ENCODE measurements at regions not wholly inside any gene's neighbourhood (a gene's known extent, or its start where the extent isn't known, plus 50 kb on each side); places are given as distances from the start of the nearest gene placed in this dataset.

DNA sequence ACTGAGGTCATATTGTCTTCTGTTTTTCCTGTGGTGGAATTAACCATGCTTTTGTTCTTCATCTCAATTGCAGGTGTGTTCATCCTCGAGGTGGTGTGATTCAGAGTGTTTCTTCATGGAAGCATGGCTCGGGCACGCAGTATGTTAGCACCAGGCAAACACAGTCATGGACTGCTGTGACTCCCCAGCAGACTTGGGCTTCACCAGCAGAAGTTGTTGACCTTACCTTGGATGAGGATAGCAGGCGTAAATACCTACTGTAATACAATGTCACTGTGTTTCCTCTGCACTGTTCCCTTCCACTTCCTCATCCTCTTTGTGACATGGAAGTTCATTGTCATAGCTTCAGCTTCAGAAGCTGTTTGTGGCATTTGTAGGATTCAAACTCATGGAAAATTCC is 158.7 kb downstream of the HAUS1 start:
- DNase-seq (ENCODE audit: extremely low read depth in 1 of 2, low read depth in 1 of 2) = no peak

DNA sequence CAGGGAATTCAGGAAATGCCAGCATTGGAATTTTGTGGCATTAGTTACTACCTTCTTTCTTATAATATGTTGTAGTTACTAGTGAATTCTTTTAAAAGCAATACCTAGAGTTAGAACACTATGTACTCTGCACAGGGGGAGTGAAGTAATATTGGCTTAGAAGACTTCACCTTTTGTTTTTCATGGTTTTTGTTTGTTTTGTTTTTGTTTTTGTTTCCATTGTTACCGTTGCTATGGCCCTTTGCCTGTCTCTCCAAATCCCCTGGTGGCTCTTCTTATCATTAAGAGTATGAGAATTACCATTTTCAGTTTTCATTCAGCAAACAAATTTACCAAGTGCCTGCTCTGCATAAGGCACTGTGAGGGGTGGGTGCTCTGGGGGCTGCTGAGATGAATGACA is 160.1 kb downstream of the HAUS1 start:
- DNase-seq (ENCODE audit: extremely low read depth in 1 of 2, low read depth in 1 of 2) = no peak

DNA sequence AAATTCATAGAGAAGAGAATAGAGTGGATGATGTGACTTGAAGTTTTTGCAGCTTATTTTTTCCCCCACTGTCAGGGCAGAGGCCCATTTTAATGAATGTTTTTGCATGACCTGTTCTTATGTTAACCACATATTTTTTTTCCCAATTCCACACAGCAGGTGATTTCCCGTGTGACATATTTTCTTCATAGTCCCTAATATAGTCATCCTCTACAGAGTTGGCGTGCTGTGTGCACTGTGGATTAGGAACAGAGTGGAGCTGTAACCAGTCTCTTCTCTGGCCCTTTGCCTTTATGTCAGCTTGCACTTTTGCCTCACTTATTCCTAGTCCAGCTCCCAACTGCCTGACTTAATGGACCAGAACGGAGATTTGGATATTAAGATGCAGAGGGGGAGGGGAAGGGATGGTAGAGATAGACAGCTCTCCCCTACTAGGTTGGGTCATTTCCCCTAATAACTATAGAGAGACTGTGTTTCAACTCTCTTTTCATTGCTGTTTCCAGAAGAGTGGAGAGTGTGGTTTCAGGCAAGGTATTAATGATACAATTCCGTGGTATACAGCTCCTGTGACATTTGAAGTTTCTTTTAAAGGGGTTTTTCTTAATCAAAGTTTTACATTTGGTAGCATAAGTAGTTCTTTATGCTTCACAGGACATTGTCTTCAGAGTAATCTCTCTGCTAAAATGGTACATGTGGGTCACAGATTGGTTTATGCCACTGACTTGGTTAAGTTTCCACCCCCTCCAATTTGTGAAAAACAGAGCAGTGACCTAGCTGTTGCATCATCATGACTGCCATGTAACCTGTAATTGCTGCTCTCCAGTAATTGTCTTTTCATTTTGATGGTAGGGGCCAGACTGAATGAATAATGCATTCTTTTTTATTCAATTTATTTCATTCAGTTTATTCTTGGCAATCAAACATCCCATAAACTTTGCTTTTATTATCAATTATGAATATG is 161.3 kb downstream of the HAUS1 start:
- no peak for DNase-seq (ENCODE audit: extremely low read depth in 1 of 2, low read depth in 1 of 2)

DNA sequence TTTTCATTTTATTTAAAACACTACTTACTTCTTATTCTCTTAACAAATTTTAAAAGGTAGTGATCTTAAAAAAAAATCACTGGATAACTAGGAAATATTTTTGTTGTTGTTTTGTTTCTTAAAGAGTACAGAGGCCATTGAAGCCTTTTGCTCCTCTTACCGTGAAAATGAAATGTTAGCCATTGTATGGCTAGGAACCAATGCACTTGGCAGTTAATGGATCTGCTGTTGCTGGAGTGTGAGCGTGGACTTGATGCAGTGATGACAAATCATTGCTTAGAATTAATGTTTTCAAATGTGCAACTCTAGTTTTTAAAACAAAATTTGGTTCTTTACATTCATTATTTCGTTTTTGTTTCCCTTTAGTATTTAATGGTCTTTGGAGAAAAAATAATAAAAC is 162.3 kb downstream of the HAUS1 start:
- no peak for DNase-seq (ENCODE audit: extremely low read depth in 1 of 2, low read depth in 1 of 2)

DNA sequence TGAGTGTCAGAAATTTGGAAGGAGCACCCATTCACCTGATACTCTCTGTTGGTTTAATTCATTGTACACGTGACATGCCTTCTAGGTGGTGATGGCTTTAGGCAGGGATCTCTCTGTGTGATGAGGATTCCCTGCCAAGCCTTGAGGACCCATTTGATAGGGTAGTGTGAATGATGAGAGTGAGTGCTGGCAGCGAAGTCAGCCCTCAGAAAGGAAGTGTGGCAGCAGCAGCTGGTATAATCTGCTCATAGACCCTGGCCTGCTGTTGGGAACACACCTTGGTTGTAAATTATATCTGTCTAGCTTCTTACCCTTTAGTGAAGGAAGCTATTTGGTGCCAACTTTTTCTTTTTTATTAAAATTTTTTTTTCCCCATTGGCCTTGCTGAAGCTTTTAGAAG is 164.5 kb downstream of the HAUS1 start:
- no peak for DNase-seq (ENCODE audit: extremely low read depth in 1 of 2, low read depth in 1 of 2)

DNA sequence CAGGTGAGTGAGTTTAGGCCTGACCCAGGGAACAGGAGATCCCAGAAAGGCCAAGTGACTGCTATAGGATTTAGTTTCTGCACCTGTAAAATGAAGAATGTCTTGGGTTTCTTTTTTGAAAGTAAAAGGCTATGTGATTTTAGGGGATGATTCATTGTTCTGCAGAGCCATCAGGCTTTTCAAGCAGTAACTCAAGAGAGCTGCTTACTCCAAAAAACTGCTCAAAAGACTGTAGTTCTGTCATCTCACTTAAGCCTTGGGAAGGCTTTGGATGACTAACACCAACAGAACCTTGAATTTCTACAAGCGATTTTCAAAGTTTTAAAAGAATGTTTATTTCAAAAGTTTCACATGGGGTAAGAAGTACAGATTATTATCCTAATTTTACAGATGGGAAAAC is 165.1 kb downstream of the HAUS1 start:
- no peak for DNase-seq (ENCODE audit: extremely low read depth in 1 of 2, low read depth in 1 of 2)

DNA sequence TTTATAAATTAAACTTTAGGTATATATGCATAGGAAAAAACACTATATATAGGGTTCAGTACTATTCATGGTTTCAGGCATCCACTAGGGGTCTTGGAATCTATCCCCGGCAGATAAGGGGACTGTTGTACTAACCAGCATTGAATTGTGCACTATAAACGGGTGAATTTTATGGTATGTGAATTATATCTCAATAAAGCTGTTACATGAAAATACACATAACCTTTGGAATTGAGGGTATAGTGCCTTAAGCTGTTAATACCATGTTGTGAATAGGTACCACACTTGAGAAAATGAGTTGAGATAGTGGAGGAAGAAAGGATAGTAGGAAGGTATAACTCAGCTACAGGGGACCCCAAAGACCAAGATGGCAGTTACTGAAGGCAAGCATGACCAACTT is 167.3 kb downstream of the HAUS1 start:
- no peak for DNase-seq (ENCODE audit: extremely low read depth in 1 of 2, low read depth in 1 of 2)

DNA sequence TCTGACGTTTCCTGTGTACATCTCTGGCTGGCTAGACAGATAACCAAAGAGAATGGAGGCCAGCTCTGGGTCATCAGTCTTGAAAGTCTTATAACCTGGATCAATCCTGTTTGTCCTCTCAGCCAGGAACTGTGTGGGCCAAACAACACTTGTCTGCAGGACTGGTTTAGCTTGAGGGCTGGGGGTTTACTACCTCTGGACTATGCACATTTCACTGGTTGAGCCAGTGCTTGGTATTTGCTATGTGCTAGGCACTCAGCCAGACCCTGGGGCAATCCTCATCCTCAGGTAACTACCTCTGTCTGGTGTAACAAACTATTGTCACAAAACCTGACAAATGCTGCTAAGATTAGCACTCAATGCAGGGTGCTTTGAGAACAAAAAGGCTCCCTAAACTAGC is 169.7 kb downstream of the HAUS1 start:
- no peak for DNase-seq (ENCODE audit: extremely low read depth in 1 of 2, low read depth in 1 of 2)

DNA sequence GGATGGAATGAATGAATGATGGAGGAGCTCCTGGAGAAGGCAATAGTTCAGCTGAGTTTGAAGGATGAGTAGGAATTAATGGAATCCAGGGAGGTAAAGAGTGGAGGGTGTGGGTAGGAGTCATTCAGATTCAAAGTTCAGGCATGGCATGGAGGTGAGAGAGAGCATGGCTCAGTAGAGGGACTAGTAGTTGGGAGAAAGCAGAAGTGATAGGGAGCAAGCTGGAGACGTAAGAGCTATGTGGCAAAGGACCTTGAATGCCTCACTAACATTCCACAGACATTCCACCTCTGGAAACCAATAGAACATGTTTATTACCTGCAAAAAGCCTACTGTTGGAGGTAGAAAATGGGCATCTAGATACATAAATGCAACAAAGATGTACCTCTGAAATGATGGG is 170.1 kb downstream of the HAUS1 start:
- DNase-seq (ENCODE audit: extremely low read depth in 1 of 2, low read depth in 1 of 2) = no peak

DNA sequence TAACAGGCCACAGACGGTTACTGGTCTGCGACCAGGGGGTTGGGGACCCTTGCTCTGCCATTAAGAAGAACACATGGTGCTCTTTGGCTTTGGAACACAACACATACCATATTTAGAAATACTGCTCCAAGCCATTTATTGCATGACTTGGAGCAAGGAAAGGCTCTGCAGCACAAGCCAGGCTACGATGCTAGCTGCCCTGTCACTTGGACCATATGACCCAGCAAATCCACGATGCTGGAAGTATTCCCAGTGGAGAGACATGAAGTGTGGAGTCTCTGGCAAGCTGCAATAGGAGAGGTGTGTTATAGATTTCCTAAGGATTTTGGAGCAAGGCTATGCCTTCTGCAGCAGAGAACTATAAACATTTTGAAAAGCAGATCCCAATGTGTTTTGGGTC is 171.2 kb downstream of the HAUS1 start:
- DNase-seq (ENCODE audit: extremely low read depth in 1 of 2, low read depth in 1 of 2) = no peak

DNA sequence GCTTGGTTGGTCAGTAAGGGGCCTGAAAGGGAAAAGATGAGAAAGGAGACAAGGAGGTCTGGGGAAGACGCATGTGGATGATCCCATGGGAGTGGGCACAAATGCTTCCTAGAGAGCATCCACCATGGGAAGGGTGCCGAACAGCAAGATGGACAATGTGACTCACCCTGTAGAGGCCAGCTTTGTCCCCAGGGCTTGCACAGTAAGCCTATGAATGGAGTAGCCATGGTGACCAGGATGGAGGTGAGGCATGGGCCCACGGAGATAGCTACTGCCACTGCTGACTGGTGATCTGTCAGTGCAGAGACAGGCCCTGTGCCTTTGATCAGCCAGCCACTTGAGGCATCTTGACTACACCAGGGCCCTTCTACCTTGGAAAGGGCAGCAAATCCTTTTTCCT is 172.6 kb downstream of the HAUS1 start:
- no peak for DNase-seq (ENCODE audit: extremely low read depth in 1 of 2, low read depth in 1 of 2)

DNA sequence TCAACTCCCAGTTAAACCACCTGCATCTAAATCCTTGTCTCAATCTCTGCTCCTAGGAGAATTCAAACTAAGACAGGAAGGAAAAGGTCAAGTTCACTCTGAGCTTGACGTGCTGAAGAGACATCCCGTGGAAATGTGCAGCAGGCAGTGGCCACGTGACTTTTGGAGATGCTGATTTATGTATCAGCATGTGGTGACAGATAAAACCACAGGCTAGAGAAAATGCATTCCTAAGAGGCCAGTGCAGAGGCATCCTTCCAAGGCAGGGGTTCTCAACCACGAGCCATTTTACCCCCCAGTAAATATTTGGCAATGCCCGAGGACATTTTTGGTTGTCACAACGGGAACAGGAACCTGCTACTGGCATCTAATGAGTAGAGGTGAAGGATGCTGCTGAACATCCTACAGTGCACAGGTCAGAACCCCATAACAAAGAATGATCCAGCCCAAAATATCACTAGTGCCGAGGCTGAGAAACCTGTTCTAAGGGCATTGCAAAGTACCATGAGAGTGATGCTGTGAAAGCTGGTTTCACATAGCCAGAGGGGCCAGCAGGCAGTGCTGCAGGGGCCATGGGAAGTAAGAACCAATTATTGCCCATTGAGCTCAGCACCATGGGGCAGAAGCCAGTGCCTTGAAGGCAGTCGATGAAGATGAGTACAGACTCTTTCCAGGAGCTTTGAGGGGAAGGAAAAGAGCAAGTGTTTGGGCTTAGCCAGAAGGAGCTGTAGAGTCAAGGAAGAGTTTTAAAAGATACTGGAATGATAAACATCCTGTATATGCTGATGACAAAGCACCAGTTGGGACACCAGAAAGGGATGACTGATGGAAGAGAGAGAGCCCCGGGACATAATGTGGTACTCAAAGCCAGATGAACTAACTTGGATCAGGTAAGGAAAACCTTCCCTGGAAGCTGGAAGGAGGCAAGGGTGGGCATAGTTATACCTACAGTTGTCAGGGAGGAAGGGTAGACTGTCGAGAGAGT is 174.6 kb downstream of the HAUS1 start:
- no peak for DNase-seq (ENCODE audit: extremely low read depth in 1 of 2, low read depth in 1 of 2)

DNA sequence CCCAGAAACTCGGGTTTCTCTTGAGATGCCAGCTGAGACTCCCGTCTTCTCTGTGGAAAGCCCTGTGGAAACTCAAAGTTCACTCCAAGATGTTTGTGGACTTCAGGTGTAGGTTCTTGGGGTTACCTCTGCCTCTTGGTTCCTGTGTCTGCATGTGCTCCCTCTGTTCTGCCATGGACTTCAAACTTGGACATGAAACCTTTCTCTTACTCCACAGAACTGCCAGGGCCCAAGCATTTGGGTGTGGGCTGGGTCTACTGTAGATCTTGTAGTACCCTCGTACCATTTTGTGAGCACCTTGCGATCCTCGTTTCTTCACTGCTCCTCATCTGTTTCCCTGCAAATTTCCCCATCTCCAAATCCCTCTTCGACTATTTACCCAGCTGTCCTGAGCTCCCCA is 175.5 kb downstream of the HAUS1 start:
- no peak for DNase-seq (ENCODE audit: extremely low read depth in 1 of 2, low read depth in 1 of 2)

DNA sequence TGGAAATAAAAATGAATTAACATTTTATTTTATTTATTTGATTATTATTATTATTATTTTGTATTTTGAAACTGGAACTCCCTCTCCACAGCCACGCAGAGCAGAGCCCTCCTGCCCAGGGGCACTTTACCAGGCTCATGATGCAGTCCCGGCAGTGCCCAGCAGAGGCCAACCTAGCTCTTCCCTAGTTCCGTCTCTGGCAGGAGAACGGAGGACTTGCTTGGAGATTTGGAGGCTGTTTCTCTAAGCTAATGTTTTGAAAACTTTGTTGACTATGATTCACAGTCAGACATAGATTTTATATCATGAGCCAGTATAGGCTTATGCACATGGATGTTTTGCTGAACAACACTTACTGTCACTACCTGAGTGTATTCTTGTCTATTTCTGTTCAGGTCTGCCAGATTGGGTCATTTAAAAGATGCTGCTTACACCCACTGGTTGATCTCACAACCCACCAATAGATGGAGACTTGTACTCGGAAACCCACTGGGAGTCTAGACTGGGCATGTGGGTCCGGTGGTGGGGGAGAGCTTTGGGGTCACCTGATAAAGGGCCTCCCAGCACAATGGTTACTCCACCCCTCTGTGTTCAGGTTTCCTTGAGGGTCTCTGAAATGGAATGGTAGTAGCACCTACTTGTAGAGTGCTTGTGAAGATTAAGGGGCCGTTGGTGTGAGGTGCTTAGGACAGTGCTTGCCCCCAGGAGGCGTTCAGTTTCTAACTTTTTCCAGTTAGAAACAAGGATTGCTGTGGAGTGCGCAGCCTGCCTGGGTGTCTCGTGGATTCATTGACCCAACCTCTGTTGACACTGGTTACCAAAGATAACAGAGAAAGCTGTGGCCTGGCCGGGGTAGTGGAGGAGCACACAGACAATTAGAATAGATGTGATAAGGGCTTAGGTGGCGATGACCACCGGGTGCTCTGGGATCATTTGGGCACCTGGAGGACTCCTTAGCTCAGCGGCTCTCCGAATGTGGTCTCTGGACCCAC is 177.3 kb downstream of the HAUS1 start:
- DNase-seq (ENCODE audit: extremely low read depth in 1 of 2, low read depth in 1 of 2) = peak in 1 of 2 donors; percentile 38

DNA sequence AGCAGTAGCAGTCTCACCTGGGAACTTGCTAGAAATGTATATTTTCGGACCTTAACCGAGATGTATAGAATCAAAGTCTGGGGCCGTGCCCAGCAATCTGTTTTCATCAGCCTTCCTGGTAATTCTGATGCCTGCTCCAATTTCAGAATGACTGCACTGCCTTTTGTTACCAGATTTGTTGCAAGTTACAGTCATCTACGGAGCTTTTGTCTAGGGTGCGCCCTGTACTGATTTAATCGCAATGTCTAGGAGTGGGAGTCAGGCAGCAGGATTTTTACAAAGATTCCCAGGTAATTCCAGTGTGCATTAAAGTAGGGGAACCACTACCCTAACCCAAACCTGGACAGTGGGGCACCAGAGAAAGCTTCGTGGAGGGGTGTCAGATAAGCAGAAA is 178.0 kb downstream of the HAUS1 start:
- DNase-seq (ENCODE audit: extremely low read depth in 1 of 2, low read depth in 1 of 2) = no peak

DNA sequence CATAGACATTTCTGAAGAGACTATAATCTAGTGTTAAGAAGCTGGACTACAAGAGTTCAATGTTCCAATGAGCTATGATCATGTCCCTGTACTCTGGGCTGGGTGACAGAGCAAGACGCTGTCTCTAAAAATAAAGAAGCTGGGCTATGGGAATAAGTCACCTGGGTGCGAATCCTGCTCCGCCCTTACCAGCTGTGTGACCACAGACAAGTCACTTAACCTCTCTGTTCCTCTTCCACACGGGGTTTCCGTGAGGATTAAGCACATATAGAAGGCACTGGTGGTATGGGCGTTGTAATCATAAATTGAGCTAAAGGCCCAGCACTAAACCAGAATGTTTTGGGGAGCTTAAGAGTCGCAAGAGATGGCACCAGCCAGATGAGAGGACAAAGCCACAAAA is 178.5 kb downstream of the HAUS1 start:
- DNase-seq (ENCODE audit: extremely low read depth in 1 of 2, low read depth in 1 of 2) = no peak

DNA sequence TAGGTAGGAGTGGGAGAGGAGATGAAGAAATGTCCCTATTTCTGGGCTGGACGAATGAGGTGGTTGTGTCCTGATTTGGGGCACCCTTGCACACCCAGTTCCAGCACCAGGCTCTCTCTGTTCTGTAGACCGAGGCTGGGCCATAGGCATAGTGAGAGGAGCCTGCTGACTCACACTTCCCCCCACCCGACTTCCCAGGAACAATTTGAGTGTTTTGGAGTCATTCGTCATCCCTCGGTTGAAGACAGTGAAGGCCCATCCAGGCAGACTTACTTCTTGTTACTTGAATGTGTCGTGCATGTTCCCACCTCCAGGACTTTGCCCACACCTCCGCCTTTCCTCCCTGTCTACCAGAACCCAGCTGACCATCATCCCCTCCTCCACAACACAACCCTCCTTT is 179.1 kb downstream of the HAUS1 start:
- no peak for DNase-seq (ENCODE audit: extremely low read depth in 1 of 2, low read depth in 1 of 2)

DNA sequence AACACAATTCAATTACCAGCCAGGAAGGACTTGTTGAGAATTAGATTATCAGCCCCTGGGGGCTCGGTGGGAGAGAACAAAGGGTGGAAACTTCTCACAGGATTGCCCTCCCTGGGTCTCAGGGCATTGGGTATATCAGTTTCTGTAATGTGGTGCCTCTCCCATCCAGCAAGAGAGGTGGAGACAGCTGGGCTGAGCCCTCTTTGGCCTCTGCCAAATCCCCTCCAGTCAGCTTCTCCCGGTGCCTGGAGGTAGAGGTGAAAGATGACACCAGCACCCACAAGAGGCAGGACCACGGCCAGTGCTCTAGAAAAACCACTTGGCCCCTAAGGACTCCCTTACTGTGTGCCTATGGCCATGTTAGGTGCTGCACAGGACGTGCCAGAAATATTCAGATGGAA is 179.7 kb downstream of the HAUS1 start:
- DNase-seq (ENCODE audit: extremely low read depth in 1 of 2, low read depth in 1 of 2) = no peak

DNA sequence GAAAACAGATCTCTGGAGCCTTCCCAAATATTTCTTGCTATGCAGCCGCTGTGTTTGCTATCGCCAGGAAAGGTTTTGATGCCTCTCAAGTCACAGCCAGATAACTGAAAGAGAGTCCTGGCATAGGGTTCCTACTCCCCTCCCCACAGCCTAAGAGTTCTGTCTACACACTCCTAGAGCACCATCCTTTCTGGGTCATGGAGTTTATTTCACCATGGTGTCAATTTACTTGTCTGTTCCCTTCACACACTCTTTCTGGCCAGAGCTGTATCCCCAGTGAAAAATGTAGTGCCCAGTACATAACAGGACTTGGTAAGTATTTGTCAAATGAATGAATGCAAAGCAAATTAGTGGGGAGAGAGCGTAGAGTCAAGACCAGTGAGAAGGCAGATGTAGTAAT is 185.3 kb downstream of the HAUS1 start:
- DNase-seq (ENCODE audit: extremely low read depth in 1 of 2, low read depth in 1 of 2) = no peak

DNA sequence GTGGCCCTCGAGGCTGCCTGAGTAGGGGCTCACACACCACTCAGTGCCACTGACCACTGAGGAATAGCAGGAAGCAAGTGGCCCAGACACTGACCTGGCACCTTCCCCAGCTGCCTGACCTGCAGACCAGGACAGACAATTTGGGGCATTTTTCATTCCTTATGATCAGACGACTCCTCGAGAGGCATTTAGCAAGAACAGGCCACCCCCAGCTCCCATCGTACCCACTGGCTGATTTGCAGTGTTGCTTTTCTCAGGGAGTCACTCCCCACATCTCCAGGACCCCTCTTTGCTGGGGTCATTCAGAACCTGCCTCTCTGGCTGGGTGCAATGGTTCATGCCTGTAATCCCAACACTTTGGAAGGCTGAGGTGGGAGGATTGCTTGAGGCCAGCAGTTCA is 185.7 kb downstream of the HAUS1 start:
- no peak for DNase-seq (ENCODE audit: extremely low read depth in 1 of 2, low read depth in 1 of 2)
